H54 (cell line): ENCODE measurements at regions not wholly inside any gene's neighbourhood (a gene's known extent, or its start where the extent isn't known, plus 50 kb on each side); places are given as distances from the start of the nearest gene placed in this dataset.

ENCODE experiments used
- DNase-seq: peaks from one replicate; pipeline ENCODE4 v3.0.0; 2011; ENCODE audit warnings: low spot score, mixed read lengths; ENCODE audit not compliant: insufficient read length
- FAIRE-seq: peaks from 3 replicates; lab custom pipeline; 2011; peaks lifted over from hg19 to GRCh38; lab: Jason Lieb, UNC
- POLR2A ChIP-seq: IDR thresholded peaks from 2 replicates; pipeline ENCODE4 v1.6.1; 2011; ENCODE audit warnings: low read depth, mild to moderate bottlenecking, low read length

DNA sequence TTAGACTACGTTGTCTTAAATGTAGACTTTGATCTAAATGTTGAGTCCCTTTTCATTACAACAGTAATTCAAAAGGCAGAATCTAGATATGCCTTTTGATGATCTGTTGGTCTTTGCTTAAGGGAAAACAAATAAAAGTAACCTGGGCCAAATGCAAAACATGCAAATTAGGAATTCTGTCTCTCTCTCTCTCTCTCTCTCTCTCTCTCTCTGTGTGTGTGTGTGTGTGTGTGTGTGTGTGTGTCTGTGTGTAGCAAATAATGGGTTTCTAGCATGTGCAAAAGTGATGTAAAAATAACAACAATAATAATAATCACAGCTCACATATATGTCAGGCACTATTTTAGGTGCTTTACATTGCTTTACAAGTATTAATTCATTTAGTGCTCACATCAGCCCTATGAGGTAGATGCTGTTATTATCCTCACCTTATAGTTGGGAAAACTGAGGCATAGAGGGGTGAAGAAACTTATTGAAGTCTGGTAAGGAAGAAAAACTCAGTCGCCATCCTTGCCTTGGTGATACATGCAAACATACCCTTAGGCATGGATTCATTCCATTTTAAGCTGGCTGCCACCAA is 160.3 kb upstream of the ZNF217 start:
- DNase-seq = no peak
- no peak for TF ChIP-seq POLR2A
- FAIRE-seq = no peak

DNA sequence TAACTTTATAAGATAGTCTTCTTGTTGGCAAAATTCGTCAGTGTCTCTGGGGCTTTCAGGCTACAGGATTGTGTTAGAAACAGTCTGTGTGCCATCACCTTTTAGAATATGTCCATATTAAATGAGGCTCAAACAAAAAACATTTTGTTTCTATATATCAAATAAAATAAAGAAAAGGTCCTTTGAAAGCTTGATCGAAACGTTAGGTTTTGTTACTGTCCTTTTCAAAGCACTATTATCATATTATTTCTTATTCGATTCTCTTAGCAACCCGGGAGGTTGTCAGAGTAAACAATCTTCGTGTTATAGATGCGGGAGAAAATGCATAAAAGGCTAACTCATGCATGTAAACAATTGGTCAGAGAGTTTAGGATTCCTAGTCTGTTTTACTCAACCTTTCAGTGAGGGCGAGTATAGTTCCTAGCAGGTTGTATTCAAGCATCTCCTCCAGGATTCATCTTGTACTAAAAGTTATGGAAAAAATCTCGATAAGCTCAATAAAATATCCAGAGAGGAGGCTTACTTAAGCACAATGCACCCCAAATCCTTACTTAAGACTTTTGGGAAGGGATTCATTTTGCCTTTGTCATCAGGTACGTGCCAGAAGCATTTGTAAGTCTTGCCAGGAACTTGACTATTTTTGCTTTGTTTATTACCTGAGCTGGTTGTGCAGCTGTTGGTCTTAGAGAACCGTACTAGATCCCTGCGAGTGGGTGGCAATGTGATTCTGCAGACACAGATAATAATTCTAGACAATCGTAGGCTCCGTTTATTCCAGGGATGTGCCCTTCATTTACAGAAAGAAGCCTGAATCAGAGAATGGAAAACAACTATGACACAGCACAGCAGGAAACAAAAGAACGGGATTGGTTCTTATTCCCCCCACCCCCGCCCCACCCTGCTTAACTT is 159.6 kb upstream of the ZNF217 start:
- TF ChIP-seq POLR2A = no peak
- DNase-seq (no peak), FAIRE-seq (no peak)

DNA sequence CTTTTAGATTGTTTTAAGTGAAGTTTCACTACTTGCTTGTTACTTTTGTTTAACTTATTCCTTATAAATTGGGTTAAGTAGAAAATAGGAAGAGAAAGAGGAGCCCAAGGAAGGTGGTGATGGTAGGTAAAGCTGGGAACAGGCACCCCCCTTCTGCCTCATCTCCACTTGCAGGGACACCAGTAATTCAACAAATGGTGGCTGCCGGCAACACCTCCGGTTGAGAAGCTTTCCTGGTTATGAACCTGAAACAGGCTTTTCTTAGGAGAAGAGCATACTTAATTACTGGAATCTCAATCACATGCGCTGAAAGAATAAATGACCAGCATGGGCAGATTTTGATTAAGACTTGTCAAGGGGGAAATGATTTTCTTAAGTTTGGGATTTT is 158.9 kb upstream of the ZNF217 start:
- no peak for FAIRE-seq
- TF ChIP-seq POLR2A = no peak
- no peak for DNase-seq

DNA sequence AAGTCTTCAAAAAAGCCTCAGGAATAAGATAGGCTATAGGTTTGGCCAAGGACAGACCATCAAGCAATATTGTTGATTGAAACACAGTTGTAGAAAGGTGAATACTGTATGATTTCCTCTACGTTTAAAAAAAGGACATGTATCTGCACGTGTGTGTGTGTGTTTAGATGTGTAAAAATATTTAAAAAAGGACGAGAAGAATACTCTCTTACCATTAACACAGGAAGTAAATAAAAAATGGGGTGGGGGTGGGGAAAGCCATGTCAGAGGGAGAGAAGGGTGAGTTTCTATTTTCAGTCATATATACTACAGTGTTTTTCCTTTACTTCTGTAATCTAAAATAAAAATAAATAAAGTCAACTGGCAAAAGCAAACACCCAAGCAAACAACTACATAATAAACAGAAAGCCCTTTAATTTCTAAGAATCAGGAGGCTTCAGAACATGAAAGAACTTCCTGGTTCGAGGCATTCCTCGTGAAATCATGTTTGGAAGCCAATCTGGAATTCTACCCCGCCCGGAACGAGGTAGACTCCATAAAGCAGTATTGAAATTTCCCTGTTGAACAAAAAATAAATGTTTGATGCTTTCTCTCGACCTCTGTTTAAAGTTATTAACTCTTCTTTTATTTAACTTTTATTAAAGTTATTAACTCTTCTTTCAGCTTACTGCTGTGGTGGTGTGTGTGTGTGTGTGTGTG is 158.1 kb upstream of the ZNF217 start:
- TF ChIP-seq POLR2A = no peak

DNA sequence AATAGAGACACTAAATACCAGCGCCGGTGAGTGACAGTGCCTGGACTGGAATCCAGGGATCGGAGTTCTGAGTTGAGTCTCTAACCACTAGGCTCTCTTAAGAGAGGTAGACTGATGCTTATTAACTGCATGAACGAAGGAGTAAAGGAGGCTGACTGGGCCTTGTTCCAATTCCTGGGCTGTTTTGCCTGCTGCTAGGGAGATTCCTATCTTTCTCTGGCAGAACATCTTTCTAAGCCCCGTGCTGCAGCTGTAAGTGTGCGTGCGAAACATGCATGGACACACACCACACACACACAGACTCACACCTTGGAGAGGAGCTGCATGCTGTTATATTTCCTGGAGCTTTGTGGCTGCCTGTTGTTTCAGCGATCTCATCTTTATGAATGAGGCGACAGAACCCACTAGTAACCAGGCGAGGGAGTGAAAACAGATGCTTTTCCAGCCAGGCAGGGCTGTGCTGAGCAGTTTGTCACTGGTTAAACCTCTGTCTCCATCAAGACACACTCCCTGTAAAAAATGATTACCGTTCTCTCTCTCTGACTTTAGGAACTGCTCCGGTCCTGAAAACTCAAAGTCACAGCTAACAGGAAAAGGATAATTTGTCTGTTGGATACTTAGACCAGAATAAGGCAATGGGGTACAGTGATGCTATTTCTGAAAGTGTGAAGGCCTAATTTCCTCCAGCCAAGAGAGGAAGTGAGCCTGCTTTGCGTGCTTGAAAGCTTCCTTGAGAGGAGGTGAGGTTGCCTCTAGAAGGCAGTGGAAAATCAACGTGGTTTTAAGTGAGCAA is 157.4 kb upstream of the ZNF217 start:
- no peak for TF ChIP-seq POLR2A
- no peak for DNase-seq
- no peak for FAIRE-seq

More for the DNA sequence above, 158.1 kb upstream of the ZNF217 start:
- FAIRE-seq = no peak
- no peak for DNase-seq

DNA sequence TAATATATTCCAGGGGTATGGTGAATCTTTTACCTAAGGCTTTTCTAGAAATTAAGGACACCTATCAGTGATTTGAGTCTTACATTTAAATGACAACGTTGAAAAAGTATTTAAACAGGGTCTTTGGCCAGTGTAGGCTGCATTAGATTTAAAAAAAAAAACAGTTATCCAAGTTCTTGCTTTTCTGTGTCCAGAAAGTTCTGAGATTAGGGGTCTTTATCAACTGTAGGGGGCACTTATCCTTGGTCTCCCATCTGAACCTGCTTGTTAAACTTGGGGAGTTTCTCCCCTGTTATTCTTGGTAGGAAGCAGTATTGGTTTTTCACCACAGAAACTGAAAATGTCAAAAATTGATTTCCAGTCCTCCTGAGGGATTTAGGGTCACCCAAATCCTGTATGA is 155.9 kb upstream of the ZNF217 start:
- FAIRE-seq (no peak), DNase-seq (no peak)
- TF ChIP-seq POLR2A = no peak

DNA sequence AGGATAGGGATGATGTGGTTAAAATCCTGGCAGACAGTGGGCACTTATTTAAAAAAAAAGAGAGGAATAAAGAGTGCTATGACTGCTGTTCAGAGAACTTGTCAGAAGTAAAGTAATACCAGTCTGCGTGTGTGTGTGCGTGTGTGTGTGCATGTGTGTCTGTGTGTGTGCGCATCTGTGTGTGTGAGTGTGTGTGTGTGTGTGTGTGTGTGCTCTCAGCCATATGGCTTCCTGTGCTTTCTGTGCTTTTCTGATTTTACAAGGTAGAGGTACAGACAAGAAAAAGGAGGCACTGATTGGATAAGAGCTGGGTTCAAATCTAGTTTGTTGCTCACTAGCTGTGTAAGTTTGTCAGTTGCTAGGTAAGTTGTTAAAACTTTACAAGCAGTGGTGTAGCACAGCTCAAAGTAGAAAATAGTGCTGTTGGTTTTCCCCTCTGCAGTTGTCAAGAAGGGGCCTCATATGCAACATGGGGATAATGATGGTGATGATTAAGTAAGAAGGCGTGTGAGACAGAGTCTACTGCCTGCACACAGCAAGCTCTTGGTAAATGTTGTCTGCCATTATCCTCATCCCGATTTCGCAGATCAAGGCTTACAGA is 155.3 kb upstream of the ZNF217 start:
- DNase-seq (no peak), FAIRE-seq (no peak)
- no peak for TF ChIP-seq POLR2A

DNA sequence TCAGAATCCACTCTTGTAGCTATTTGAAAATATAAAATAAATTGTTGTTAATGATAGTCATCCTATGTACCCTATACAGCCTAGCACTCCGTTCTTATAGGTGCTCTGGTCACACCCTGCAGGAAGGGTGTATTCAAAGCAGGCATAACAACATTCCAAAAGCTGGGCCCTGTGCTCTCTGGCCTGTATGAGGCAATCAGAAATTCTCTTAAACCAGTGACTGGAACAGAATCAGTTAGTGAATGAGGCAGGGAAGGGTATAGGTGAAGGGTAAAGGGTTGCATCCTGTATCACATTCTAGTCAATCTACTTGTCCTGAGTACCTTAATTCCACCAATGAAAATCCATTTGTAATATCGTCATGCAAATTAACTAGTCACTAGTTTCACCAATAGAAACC is 154.5 kb upstream of the ZNF217 start:
- no peak for FAIRE-seq
- DNase-seq = no peak
- no peak for TF ChIP-seq POLR2A

DNA sequence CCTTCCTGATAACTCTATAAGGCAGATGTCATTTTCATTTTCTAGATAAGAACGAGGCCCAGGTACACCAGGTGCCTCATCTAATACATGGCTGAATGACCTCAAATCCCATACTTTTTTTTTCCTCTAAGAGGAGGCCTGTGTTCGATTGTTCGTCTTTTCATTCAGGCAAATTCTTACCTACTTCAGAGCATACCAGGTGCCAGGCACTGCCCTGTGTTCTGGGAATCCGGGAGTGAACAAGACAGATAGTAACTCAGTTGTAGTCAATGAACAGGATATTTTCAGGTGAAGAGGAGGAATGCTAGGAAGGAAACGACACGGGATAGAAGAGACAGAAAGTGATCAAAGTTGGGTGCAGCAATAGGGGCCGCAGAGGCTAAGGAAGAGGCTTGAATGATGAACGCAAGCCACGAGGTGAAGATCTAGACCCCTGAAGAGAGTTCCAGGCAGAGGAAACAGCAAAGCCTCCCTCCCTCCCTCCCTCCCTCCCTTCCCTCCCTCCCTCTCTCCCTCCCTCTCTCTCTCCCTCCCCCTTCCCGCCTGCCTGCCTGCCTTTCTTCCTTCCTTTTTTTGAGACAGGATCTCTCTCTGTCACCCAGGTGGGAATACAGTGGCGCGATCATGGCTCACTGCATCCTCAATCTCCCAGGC is 150.1 kb upstream of the ZNF217 start:
- FAIRE-seq (no peak), DNase-seq (no peak)
- no peak for TF ChIP-seq POLR2A

DNA sequence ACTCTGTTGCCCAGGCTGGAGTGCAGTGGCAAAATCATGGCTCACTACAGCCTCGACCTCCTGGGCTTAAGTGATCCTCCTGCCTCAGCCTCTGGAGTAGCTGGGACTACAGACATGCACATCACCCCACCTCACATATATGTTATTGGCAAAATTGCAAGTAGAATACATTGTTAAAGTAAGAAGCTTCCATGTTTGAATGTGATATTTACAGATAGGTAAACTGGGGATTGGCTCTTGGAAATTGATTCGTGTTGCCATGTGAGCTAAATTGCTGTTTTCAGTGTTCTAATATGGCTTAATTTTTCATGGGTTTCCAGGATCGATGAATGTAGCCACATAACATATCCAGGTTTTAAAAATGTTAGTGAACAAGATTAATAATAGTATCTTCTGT is 149.0 kb upstream of the ZNF217 start:
- no peak for DNase-seq
- TF ChIP-seq POLR2A = no peak
- no peak for FAIRE-seq

DNA sequence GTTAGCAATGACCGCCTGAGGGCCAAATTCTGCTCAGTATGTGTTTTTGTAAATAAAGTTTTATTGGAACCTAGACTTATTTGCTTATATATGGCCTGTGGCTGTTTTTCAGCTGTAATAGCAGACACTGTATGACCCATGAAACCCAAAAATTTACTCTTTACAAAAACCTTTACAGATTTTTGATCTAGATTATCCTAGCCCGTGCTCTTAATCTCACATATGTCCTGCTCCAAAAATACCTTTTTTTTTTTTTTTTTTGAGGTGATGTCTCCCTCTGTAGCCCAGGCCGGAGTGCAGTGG is 148.0 kb upstream of the ZNF217 start:
- FAIRE-seq (no peak), DNase-seq (no peak)
- no peak for TF ChIP-seq POLR2A

DNA sequence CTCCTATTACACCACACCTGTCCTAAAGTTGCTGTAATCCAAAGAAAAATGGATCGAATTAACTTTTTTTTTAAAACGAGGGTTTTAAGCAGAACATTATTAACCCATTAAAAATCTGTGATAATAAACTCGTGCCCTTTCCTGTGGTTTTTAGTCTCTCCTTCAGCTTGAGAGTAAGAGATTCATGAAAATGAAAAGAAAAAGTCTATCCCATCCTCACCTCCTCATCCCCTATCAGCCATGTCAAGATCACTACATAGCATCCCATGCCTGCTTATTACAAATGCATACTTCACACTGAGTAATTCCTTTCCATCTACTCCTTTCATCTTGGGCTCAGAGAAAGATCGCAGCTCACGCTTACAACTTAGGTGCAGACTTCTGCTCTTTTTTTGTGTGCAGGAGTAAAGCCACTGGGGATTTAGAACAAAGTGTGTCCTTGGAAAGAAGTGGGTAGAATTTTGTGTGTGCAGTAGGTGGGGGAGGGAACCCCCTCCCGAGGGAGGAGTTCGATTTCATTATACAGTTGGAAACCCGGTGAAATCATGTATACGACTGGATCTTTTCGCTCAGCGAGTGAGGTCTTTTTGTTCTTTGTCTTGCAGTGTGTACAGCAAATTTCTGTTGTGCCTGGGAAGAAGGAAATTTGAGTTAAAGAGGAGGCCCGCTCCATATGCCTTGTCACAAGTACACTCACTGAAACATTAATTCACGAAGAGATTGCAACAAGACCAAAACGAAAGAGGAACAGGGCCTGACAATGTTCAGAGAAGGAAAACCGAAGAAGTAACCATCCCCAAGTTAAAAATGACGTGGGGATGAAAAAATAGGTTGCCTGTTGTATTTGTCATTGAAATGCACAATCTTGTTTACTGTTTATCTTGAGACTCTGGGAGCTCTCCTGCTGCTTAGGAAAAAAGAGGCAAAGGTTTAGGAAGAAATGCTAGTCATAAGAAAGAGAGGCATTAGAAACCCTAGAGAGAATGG is 146.5 kb upstream of the ZNF217 start:
- DNase-seq (no peak), FAIRE-seq (no peak)
- 0 out of 2 replicates have a peak, but pooled peaks have one; percentile 20 for TF ChIP-seq POLR2A
